ENCODE measurements at regions not wholly inside any gene's neighbourhood (a gene's known extent, or its start where the extent isn't known, plus 50 kb on each side); places are given as distances from the start of the nearest gene placed in this dataset.

- TF ChIP-seq TAF1 (conservative IDR thresholded peaks at IDR 0.05) (no peak), REST (IDR thresholded peaks at IDR 0.05) (no peak), GABPA (IDR thresholded peaks at IDR 0.05 in 1 of 2, conservative IDR thresholded peaks at IDR 0.05 in 1 of 2) (no peak), SP1 (IDR thresholded peaks at IDR 0.05) (no peak), RAD21 (IDR thresholded peaks at IDR 0.05) (no peak), HNF4A (conservative IDR thresholded peaks at IDR 0.05) (no peak), FOXA1 (IDR thresholded peaks at IDR 0.05) (no peak), HNF4G (IDR thresholded peaks at IDR 0.05) (no peak), JUND (IDR thresholded peaks at IDR 0.05) (no peak), FOXA2 (IDR thresholded peaks at IDR 0.05) (no peak), RXRA (IDR thresholded peaks at IDR 0.05) (no peak), ZBTB33 (IDR thresholded peaks at IDR 0.05) (no peak)
- TF ChIP-seq, protein P1, sequence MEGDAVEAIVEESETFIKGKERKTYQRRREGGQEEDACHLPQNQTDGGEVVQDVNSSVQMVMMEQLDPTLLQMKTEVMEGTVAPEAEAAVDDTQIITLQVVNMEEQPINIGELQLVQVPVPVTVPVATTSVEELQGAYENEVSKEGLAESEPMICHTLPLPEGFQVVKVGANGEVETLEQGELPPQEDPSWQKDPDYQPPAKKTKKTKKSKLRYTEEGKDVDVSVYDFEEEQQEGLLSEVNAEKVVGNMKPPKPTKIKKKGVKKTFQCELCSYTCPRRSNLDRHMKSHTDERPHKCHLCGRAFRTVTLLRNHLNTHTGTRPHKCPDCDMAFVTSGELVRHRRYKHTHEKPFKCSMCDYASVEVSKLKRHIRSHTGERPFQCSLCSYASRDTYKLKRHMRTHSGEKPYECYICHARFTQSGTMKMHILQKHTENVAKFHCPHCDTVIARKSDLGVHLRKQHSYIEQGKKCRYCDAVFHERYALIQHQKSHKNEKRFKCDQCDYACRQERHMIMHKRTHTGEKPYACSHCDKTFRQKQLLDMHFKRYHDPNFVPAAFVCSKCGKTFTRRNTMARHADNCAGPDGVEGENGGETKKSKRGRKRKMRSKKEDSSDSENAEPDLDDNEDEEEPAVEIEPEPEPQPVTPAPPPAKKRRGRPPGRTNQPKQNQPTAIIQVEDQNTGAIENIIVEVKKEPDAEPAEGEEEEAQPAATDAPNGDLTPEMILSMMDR (IDR thresholded peaks at IDR 0.05; ENCODE audit: low read depth, low read length, missing input control): no peak
- no peaks in the 10 kb centered on the region for H3K4me1 ChIP-seq (ENCODE audit: control insufficient read depth in 4 of 4, insufficient read depth in 4 of 4, low read length in 3 of 4)
- 96% methylated on average over 2 of the region's 2 CpGs for WGBS
- DNase-seq (ENCODE audit: low spot score): no peak
- no peaks in the 10 kb centered on the region for H3K9me3 ChIP-seq (ENCODE audit: control insufficient read depth in 4 of 4, low read length in 3 of 4)
- H3K27ac ChIP-seq (ENCODE audit: low read depth in 1 of 2, low read length in 2 of 2): no peak overlapping the region
- no peak overlapping the region for H3K9ac ChIP-seq (ENCODE audit: low read depth in 1 of 2, low read length in 2 of 2)
- H3K27me3 ChIP-seq (ENCODE audit: control insufficient read depth in 4 of 4, insufficient read depth in 4 of 4, low read length in 3 of 4): no peaks in the 10 kb centered on the region
- H3K36me3 ChIP-seq (ENCODE audit: control insufficient read depth in 4 of 4, insufficient read depth in 3 of 4, low read depth in 1 of 4, low read length in 3 of 4): no peaks in the 10 kb centered on the region
- no peak overlapping the region for H3K4me3 ChIP-seq (ENCODE audit: low read depth in 1 of 3, low read length in 3 of 3)
Observed at GRCh38 chr6:82022614-82023129, 224.9 kb downstream of the IBTK start.

DNA sequence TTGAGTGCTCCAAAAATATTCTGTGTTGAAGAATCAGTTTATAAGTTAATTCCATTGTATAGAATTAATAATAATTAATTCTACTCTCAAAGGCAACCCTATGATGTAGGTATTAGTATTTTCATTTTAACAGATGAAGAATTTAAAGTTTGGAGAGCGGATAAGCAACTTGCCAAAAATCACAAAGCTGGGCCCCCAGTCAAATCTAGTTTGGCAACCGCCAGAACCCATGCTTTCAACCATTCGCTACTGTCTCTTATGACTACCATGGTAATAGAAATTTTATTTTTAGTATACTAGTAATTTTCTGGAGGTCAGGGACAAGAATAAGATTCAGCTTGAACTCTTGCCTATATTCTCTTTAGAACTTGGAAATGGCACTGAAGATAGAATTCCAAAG lies 229.8 kb downstream of the IBTK start:
- no peak overlapping the region for H3K27ac ChIP-seq (ENCODE audit: low read depth in 1 of 2, low read length in 2 of 2)
- H3K4me1 ChIP-seq (ENCODE audit: control insufficient read depth in 4 of 4, insufficient read depth in 4 of 4, low read length in 3 of 4): peaks cover 4 to 12% (median 8%) of the 10 kb centered on the region in 4 donors
- no peak for TF ChIP-seq RAD21 (IDR thresholded peaks at IDR 0.05)
- no peak for TF ChIP-seq ZBTB33 (IDR thresholded peaks at IDR 0.05)
- no peak for TF ChIP-seq TAF1 (conservative IDR thresholded peaks at IDR 0.05)
- TF ChIP-seq, protein P1 (IDR thresholded peaks at IDR 0.05; ENCODE audit: low read depth, low read length, missing input control): no peak
- TF ChIP-seq SP1 (IDR thresholded peaks at IDR 0.05): no peak
- TF ChIP-seq FOXA2 (IDR thresholded peaks at IDR 0.05): no peak
- no peak for TF ChIP-seq YY1 (IDR thresholded peaks at IDR 0.05)
- no peak for TF ChIP-seq FOXA1 (IDR thresholded peaks at IDR 0.05)
- TF ChIP-seq GABPA (IDR thresholded peaks at IDR 0.05 in 1 of 2, conservative IDR thresholded peaks at IDR 0.05 in 1 of 2): no peak
- TF ChIP-seq RXRA (IDR thresholded peaks at IDR 0.05): no peak
- TF ChIP-seq, protein P2, sequence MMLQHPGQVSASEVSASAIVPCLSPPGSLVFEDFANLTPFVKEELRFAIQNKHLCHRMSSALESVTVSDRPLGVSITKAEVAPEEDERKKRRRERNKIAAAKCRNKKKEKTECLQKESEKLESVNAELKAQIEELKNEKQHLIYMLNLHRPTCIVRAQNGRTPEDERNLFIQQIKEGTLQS (IDR thresholded peaks at IDR 0.05): no peak
- no peak for TF ChIP-seq EGR1 (IDR thresholded peaks at IDR 0.05; ENCODE audit: low read depth in 2 of 2)
- no peak for TF ChIP-seq HNF4G (IDR thresholded peaks at IDR 0.05)
- TF ChIP-seq HNF4A (conservative IDR thresholded peaks at IDR 0.05): no peak
- TF ChIP-seq JUND (IDR thresholded peaks at IDR 0.05): no peak

More for the DNA sequence above, 229.8 kb downstream of the IBTK start:
- no peaks in the 10 kb centered on the region for H3K27me3 ChIP-seq (ENCODE audit: control insufficient read depth in 4 of 4, insufficient read depth in 4 of 4, low read length in 3 of 4)
- 88% methylated on average over 3 of the region's 3 CpGs for WGBS
- H3K36me3 ChIP-seq (ENCODE audit: control insufficient read depth in 4 of 4, insufficient read depth in 3 of 4, low read depth in 1 of 4, low read length in 3 of 4): no peaks in the 10 kb centered on the region
- H3K9me3 ChIP-seq (ENCODE audit: control insufficient read depth in 4 of 4, low read length in 3 of 4): no peaks in the 10 kb centered on the region
- no peak overlapping the region for H3K9ac ChIP-seq (ENCODE audit: low read depth in 1 of 2, low read length in 2 of 2)
- no peak for DNase-seq (ENCODE audit: low spot score)
- no peak overlapping the region for H3K4me3 ChIP-seq (ENCODE audit: low read depth in 1 of 3, low read length in 3 of 3)

Data from liver (tissue), 8 donors.